A549 (cell line): ENCODE measurements at regions not wholly inside any gene's neighbourhood (a gene's known extent, or its start where the extent isn't known, plus 50 kb on each side); places are given as distances from the start of the nearest gene placed in this dataset.

Source experiments
- ATAC-seq, 2 experiments: fragments of 200-7000 bp in 1 of 2; fragments of >200 bp in 1 of 2; cut with Nextera tagmentation in 1 of 2; cut with Tn5 transposase in 1 of 2; 3 replicates each; pipeline versions ENCODE4 v1.8.0 to v1.9.1; 2018 to 2020; ENCODE audit warnings: mild to moderate bottlenecking in 1 of 2, moderate library complexity in 1 of 2
- CTCF ChIA-PET: fragments of 300-600 bp; sonication (Branson Sonifier 250); formaldehyde crosslinking; extraction: SDS; loops from one replicate; lab custom pipeline; 2021; ENCODE audit warnings: antibody characterized with exemption, inconsistent platforms; lab: Yijun Ruan, JAX
- POLR2A ChIA-PET: fragments of 350-600 bp; formaldehyde crosslinking; extraction: SDS; loops from one replicate; lab custom pipeline; 2021; ENCODE audit warnings: antibody characterized with exemption, inconsistent platforms; lab: Yijun Ruan, JAX
- DNase-seq, 2 experiments: peaks; one replicate each; pipeline versions ENCODE4 v3.0.0 to v3.0.0-alpha.2; 2011 to 2016; ENCODE audit warnings: low read depth in 1 of 2, low spot score in 1 of 2
- FAIRE-seq: peaks from 2 replicates; lab custom pipeline; 2011; peaks lifted over from hg19 to GRCh38; lab: Jason Lieb, UNC
- H3K27ac ChIP-seq, 2 experiments: fragments of >200 bp; sonication (Bioruptor Twin); formaldehyde crosslinking; 3 replicates each; pipeline ENCODE4 v1.5.1; 2016 to 2017
- H3K4me1 ChIP-seq: fragments of >200 bp; sonication (Bioruptor Twin); formaldehyde crosslinking; 3 replicates; pipeline ENCODE4 v1.6.1; 2016
- H3K4me2 ChIP-seq: fragments of >200 bp; sonication (Bioruptor Twin); formaldehyde crosslinking; 3 replicates; pipeline ENCODE4 v1.6.1; 2016
- H3K4me3 ChIP-seq: fragments of >200 bp; sonication (Bioruptor Twin); formaldehyde crosslinking; 3 replicates; pipeline ENCODE4 v1.5.1; 2016
- H3K9me3 ChIP-seq: fragments of >200 bp; sonication (Bioruptor Twin); formaldehyde crosslinking; 3 replicates; pipeline ENCODE4 v1.6.1; 2016
- CBX2 ChIP-seq: fragments of 200-600 bp; sonication (generic); IDR thresholded peaks from 2 replicates; pipeline ENCODE4 v1.6.1; 2016; ENCODE audit warnings: low read depth, mild to moderate bottlenecking, borderline replicate concordance
- CBX8 ChIP-seq: fragments of 200-600 bp; sonication (generic); IDR thresholded peaks from 2 replicates; pipeline ENCODE4 v1.6.1; 2016
- E2F6 ChIP-seq: IDR thresholded peaks from 2 replicates; pipeline ENCODE4 v1.6.1; 2012; ENCODE audit warnings: low read depth, borderline replicate concordance
- EHMT2 ChIP-seq: fragments of 200-600 bp; sonication (generic); IDR thresholded peaks from 2 replicates; pipeline ENCODE4 v1.6.1; 2016; ENCODE audit warnings: antibody characterized with exemption, low read depth, mild to moderate bottlenecking, moderate library complexity
- EP300 ChIP-seq, 2 experiments: fragments of >200 bp; sonication (Bioruptor Twin); formaldehyde crosslinking; IDR thresholded peaks; 2 replicates in 1 of 2; 3 replicates in 1 of 2; pipeline ENCODE4 v1.6.1; 2016 to 2017
- FOSL2 ChIP-seq, 2 experiments: fragments of 450-650 bp in 1 of 2; fragments of >200 bp in 1 of 2; sonication (Bioruptor Twin) in 1 of 2; formaldehyde crosslinking; IDR thresholded peaks; 2 replicates each; pipeline versions ENCODE4 v1.5.0 to v1.6.1; 2016 to 2020; ENCODE audit warnings: mild to moderate bottlenecking in 1 of 2, moderate library complexity in 1 of 2
- HES2 ChIP-seq: fragments of >200 bp; sonication (Bioruptor Twin); formaldehyde crosslinking; IDR thresholded peaks from 2 replicates; pipeline ENCODE4 v1.6.1; 2016
- HEYL ChIP-seq: fragments of 250-450 bp; sonication (Bioruptor Pico); IDR thresholded peaks from 2 replicates; pipeline ENCODE4 v1.8.0; 2021; ENCODE audit warnings: mild to moderate bottlenecking, moderate library complexity
- HOXB13 ChIP-seq: fragments of 250-450 bp; sonication (Bioruptor Pico); IDR thresholded peaks from 2 replicates; pipeline ENCODE4 v1.5.0; 2020; ENCODE audit warnings: low read depth, mild to moderate bottlenecking, moderate library complexity
- JUN ChIP-seq, 2 experiments: fragments of >200 bp; sonication (Bioruptor Twin); formaldehyde crosslinking; IDR thresholded peaks; 2 replicates in 1 of 2; 3 replicates in 1 of 2; pipeline ENCODE4 v1.6.1; 2016 to 2017
- JUNB ChIP-seq: fragments of >200 bp; sonication (Bioruptor Twin); formaldehyde crosslinking; IDR thresholded peaks from 2 replicates; pipeline ENCODE4 v1.6.1; 2016
- KDM1A ChIP-seq: fragments of 200-600 bp; sonication (generic); IDR thresholded peaks from 2 replicates; pipeline ENCODE4 v1.6.1; 2016; ENCODE audit warnings: low read depth, mild to moderate bottlenecking
- MAX ChIP-seq: IDR thresholded peaks from 2 replicates; pipeline ENCODE4 v1.6.1; 2012
- NPAS2 ChIP-seq: fragments of 250-450 bp; sonication (Bioruptor Pico); IDR thresholded peaks from 2 replicates; pipeline ENCODE4 v1.8.0; 2022; ENCODE audit warnings: mild to moderate bottlenecking, moderate library complexity, borderline replicate concordance
- NR3C1 ChIP-seq: fragments of >200 bp; sonication (Bioruptor Twin); formaldehyde crosslinking; IDR thresholded peaks from 3 replicates; pipeline ENCODE4 v1.6.1; 2017
- PBX3 ChIP-seq: IDR thresholded peaks from 2 replicates; pipeline ENCODE4 v1.6.1; 2012
- PHF8 ChIP-seq: fragments of 200-600 bp; sonication (generic); IDR thresholded peaks from 2 replicates; pipeline ENCODE4 v1.6.1; 2016; ENCODE audit warnings: low read depth, mild to moderate bottlenecking, antibody characterized with exemption, moderate library complexity, borderline replicate concordance
- POLR2AphosphoS2 ChIP-seq: conservative IDR thresholded peaks from 2 replicates; pipeline ENCODE4 v1.6.1; 2012; ENCODE audit warnings: low read length, improper control_type of control experiment, inconsistent platforms
- RAD21 ChIP-seq, 2 experiments: fragments of >200 bp in 1 of 2; sonication (Bioruptor Twin) in 1 of 2; formaldehyde crosslinking in 1 of 2; IDR thresholded peaks in 1 of 2; conservative IDR thresholded peaks in 1 of 2; 2 replicates in 1 of 2; 3 replicates in 1 of 2; pipeline ENCODE4 v1.6.1; 2012 to 2018; ENCODE audit warnings: inconsistent platforms in 1 of 2
- RARB ChIP-seq: fragments of 250-450 bp; sonication (Bioruptor Pico); IDR thresholded peaks from 2 replicates; pipeline ENCODE4 v1.8.0; 2021; ENCODE audit warnings: mild to moderate bottlenecking, moderate library complexity
- RCOR1 ChIP-seq: fragments of 150-350 bp; IDR thresholded peaks from 2 replicates; pipeline ENCODE4 v1.6.1; 2014; ENCODE audit warnings: antibody characterized with exemption, low read length, low read depth
- REST ChIP-seq: fragments of 200-600 bp; sonication (generic); IDR thresholded peaks from 2 replicates; pipeline ENCODE4 v1.6.1; 2016; ENCODE audit warnings: antibody characterized with exemption, mild to moderate bottlenecking, moderate library complexity
- SMC3 ChIP-seq: fragments of >200 bp; sonication (Bioruptor Twin); formaldehyde crosslinking; IDR thresholded peaks from 3 replicates; pipeline ENCODE4 v1.6.1; 2018; ENCODE audit warnings: inconsistent platforms
- SREBF2 ChIP-seq: fragments of 450-650 bp; IDR thresholded peaks from 2 replicates; pipeline ENCODE4 v1.6.1; 2014; ENCODE audit warnings: mild to moderate bottlenecking, moderate library complexity
- TP53 ChIP-seq: fragments of 250-450 bp; sonication (Bioruptor Pico); IDR thresholded peaks from 2 replicates; pipeline ENCODE4 v1.5.0; 2021; ENCODE audit warnings: mild to moderate bottlenecking, moderate library complexity
- USF2 ChIP-seq: fragments of 450-650 bp; IDR thresholded peaks from 2 replicates; pipeline ENCODE4 v1.6.1; 2014; ENCODE audit warnings: antibody characterized with exemption
- ZC3H11A ChIP-seq: fragments of 450-650 bp; IDR thresholded peaks from 2 replicates; pipeline ENCODE4 v1.6.1; 2014; ENCODE audit warnings: antibody characterized with exemption, mild to moderate bottlenecking
- ZSCAN20 ChIP-seq: fragments of 250-450 bp; sonication (Bioruptor Pico); IDR thresholded peaks from 2 replicates; pipeline ENCODE4 v1.8.0; 2022; ENCODE audit warnings: mild to moderate bottlenecking, moderate library complexity
- WGBS: methylation state at CpG from one replicate; pipeline ENCODE4 v1.1.6; 2017; ENCODE audit errors: missing lambda C conversion rate; 5-methylcytosine and 5-hydroxymethylcytosine counted together
- TF ChIP-seq, protein P1 (sequence below): fragments of 250-450 bp; sonication (Bioruptor Pico); IDR thresholded peaks from 2 replicates; pipeline ENCODE4 v1.5.0; 2020; ENCODE audit warnings: low read depth, mild to moderate bottlenecking, moderate library complexity

DNA sequence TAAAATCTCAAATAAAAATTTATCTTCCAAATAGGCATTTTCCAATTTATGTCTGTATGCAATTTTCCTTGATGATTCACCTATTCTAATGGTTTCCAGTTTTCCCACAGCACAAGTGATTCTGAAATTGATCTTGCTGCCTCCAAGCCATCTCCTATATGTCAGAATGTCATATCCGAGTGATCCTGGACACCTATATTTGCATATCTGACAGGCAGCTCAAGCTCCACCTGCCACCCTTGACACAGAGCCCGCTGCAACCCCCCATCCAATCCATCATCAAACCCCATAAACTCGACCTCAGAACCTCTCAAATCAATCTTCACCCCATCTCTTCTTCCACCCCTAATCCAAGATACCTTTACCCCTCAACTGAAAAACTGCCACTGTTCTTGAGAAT is 579.5 kb downstream of the EPHB1 start:
- FAIRE-seq = no peak

DNA sequence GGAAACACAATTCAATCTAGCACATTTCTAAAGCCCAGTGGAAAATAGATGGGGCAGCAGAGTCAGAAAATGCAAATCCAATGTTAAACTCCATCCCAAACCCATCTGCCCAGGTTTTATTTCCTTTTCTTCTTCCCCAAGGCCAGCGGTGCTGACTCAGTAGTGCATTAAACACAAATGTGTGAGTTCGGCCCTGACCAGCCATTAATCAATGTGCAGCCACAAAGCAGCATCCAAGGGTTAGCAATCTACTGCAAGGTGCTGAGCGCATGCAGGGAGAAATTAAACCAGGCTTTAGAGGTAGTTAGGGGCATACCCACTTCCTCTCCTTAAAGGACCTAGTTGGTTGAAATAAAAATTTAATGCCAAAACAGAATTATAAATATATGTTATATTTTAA is 583.3 kb upstream of the PPP2R3A start:
- no peak overlapping the region for H3K4me2 ChIP-seq
- H3K4me3 ChIP-seq = no peak overlapping the region
- WGBS = 21% methylated on average over 3 of the region's 3 CpGs
- no peak for DNase-seq
- CTCF ChIA-PET = no interaction called here
- POLR2A ChIA-PET = no interaction called here
- H3K27ac ChIP-seq = no peak overlapping the region
- no peak for FAIRE-seq
- no peak for ATAC-seq
- H3K4me1 ChIP-seq = no peaks in the 10 kb centered on the region
- no peaks in the 10 kb centered on the region for H3K9me3 ChIP-seq
- no peak for TF ChIP-seq ZC3H11A
- TF ChIP-seq HOXB13 (CRISPR knock-in tag) = no peak
- TF ChIP-seq SREBF2 = no peak
- no peak for TF ChIP-seq USF2
- no peak for TF ChIP-seq EHMT2
- TF ChIP-seq KDM1A = no peak
- no peak for TF ChIP-seq FOSL2 (IDR thresholded peaks at IDR 0.05)
- no peak for TF ChIP-seq FOSL2 (CRISPR knock-in tag; IDR thresholded peaks at IDR 0.05)
- no peak for TF ChIP-seq SMC3
- no peak for TF ChIP-seq TP53 (CRISPR knock-in tag)
- TF ChIP-seq CBX8 = no peak
- TF ChIP-seq HES2 = no peak
- TF ChIP-seq CBX2 = no peak
- no peak for TF ChIP-seq EP300 (IDR thresholded peaks at IDR 0.05)
- TF ChIP-seq RAD21 (conservative IDR thresholded peaks at IDR 0.05 in 1 of 2, IDR thresholded peaks at IDR 0.05 in 1 of 2) = no peak
- no peak for TF ChIP-seq ZSCAN20 (CRISPR knock-in tag)

More for the DNA sequence above, 579.5 kb downstream of the EPHB1 start:
- TF ChIP-seq JUNB (no peak), RCOR1 (no peak), REST (no peak), HEYL (CRISPR knock-in tag) (no peak), POLR2AphosphoS2 (no peak), ZSCAN20 (CRISPR knock-in tag) (no peak), SREBF2 (no peak), JUN (IDR thresholded peaks at IDR 0.05) (no peak), PBX3 (no peak), E2F6 (no peak), NPAS2 (CRISPR knock-in tag) (no peak), PHF8 (no peak), RARB (CRISPR knock-in tag) (no peak), NR3C1 (no peak), MAX (no peak)
- TF ChIP-seq, protein P1, sequence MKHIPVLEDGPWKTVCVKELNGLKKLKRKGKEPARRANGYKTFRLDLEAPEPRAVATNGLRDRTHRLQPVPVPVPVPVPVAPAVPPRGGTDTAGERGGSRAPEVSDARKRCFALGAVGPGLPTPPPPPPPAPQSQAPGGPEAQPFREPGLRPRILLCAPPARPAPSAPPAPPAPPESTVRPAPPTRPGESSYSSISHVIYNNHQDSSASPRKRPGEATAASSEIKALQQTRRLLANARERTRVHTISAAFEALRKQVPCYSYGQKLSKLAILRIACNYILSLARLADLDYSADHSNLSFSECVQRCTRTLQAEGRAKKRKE (CRISPR knock-in tag) = no peak
- TF ChIP-seq, all 56 proteins: peak for 0
- ATAC-seq (no peak), DNase-seq (no peak)
- H3K9me3 ChIP-seq = no peaks in the 10 kb centered on the region
- CTCF ChIA-PET = no interaction called here
- H3K4me1 ChIP-seq = no peaks in the 10 kb centered on the region
- POLR2A ChIA-PET = no interaction called here
- H3K27ac ChIP-seq = no peak overlapping the region
- WGBS = 20% methylated on average over 3 of the region's 3 CpGs
- H3K4me2 ChIP-seq = no peak overlapping the region
- no peak overlapping the region for H3K4me3 ChIP-seq
